ENCODE measurements at regions not wholly inside any gene's neighbourhood (a gene's known extent, or its start where the extent isn't known, plus 50 kb on each side); places are given as distances from the start of the nearest gene placed in this dataset.
A peak's percentile ranks its signal among the peaks of the same experiment; 100 is the strongest.

DNA sequence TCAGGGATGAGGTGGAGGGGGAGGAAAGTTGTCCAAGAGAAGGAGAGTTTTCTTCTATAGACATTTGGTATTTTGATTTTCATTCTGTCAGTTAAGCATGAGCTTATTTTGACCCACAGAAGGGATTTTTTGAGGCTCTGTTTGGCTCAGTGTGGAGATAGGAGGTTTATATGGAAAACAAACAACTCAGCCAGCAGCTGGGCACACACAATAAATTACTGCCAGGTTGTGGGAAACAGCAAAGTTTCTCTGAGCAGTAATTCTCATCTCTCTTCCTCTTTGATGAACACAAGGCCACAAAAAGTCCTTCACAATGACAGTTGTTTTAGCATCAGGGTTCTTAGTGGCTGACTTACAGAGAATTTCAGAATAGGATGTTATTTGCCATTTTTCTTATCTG is 486.1 kb downstream of the KDM4C start:
- Histone ChIP-seq H3K4me3 (ENCODE audit: low read depth, low read length) (no peak overlapping the region), H3K27ac (ENCODE audit: low read depth, low read length) (no peak overlapping the region), H3K4me1 (ENCODE audit: control insufficient read depth, insufficient read depth, low read length) (peaks cover 21% of the 10 kb centered on the region), H3K9ac (ENCODE audit: low read depth, low read length) (no peak overlapping the region), H3K36me3 (ENCODE audit: control insufficient read depth, insufficient read depth, low read length) (no peaks in the 10 kb centered on the region), H3K27me3 (ENCODE audit: control insufficient read depth, insufficient read depth, low read length) (no peaks in the 10 kb centered on the region), H3K9me3 (ENCODE audit: control insufficient read depth, insufficient read depth, low read length) (no peaks in the 10 kb centered on the region)

DNA sequence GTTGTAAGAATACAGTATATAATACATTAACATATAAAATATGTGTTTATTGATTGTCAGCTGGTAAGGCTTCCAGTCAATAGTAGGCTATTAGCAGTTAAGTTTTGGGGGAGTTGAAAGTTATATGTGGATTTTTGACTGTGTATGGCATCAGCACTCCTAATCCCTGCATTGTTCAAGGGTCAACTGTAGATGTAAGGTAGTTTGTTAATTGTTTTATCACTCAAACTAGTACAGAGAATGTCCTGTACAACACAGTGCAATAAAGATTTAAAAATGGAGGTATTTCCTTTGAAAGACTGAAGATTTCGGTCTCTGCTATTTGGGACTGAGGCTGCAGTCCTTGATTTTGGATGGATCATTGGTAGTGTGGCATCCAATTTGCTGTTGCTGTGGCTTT is 484.4 kb downstream of the KDM4C start:
- H3K27ac ChIP-seq (ENCODE audit: low read depth, low read length): no peak overlapping the region
- no peaks in the 10 kb centered on the region for H3K27me3 ChIP-seq (ENCODE audit: control insufficient read depth, insufficient read depth, low read length)
- H3K4me1 ChIP-seq (ENCODE audit: control insufficient read depth, insufficient read depth, low read length): peaks cover 28% of the 10 kb centered on the region
- no peaks in the 10 kb centered on the region for H3K9me3 ChIP-seq (ENCODE audit: control insufficient read depth, insufficient read depth, low read length)
- H3K4me3 ChIP-seq (ENCODE audit: low read depth, low read length): no peak overlapping the region
- H3K36me3 ChIP-seq (ENCODE audit: control insufficient read depth, insufficient read depth, low read length): no peaks in the 10 kb centered on the region
- no peak overlapping the region for H3K9ac ChIP-seq (ENCODE audit: low read depth, low read length)

DNA sequence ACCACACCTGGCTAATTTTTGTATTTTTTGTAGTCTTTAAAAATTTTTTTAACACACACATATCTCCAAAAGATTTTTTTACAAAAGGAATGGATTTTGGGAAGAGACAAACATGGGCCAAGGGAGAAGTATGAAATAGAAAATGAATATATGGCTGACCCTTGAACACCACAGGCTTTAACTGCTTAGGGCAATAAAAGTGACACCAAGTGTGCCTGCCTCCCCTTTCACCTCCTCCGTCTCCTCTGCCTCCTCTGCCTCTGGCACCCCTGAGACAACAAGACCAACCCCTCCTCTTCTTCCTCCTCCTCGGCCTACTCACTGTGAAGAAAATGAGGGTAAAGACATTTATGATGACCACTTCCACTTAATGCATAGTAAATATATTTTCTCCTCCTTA is 483.9 kb downstream of the KDM4C start:
- no peaks in the 10 kb centered on the region for H3K9me3 ChIP-seq (ENCODE audit: control insufficient read depth, insufficient read depth, low read length)
- no peak overlapping the region for H3K4me3 ChIP-seq (ENCODE audit: low read depth, low read length)
- peak overlapping the region; percentile 98 for H3K27ac ChIP-seq (ENCODE audit: low read depth, low read length)
- H3K27me3 ChIP-seq (ENCODE audit: control insufficient read depth, insufficient read depth, low read length): no peaks in the 10 kb centered on the region
- H3K4me1 ChIP-seq (ENCODE audit: control insufficient read depth, insufficient read depth, low read length): peaks cover 28% of the 10 kb centered on the region
- no peak overlapping the region for H3K9ac ChIP-seq (ENCODE audit: low read depth, low read length)
- H3K36me3 ChIP-seq (ENCODE audit: control insufficient read depth, insufficient read depth, low read length): no peaks in the 10 kb centered on the region

DNA sequence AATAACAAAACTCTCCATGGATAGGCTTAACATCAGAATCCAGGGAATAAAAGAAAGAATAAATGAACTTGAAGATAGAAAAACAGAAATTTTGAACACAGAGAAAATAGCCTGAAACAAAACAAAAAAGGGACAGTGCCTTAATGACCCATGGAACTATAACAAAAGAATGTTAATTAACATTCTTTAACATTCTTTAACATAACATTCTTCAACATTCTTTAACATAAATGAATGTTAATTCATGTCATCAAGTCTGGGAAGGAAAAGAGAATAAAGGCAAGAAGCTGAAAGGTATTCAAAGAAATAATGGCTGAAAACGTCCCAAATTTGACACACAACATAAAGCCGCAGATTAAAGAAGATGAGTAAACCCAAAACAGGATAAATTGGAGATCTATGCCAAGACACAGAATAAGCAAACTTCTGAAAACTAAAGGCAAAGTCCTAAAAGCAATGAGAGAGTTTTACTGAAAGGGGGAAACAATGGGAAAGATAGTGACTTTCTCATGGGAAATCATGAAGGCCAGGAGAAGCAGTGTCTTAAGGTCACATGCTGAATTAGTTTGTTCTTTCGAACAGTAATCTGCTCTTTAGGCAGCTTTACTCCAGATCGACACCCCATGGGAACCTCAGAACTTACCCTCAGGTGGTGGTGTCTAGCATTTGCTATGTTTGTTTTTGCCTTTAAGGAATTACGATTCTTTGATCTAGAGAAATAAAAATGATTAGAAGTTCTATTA is 483.0 kb downstream of the KDM4C start:
- Histone ChIP-seq H3K27me3 (ENCODE audit: control insufficient read depth, insufficient read depth, low read length) (no peaks in the 10 kb centered on the region), H3K27ac (ENCODE audit: low read depth, low read length) (peak overlapping the region; percentile 98), H3K4me3 (ENCODE audit: low read depth, low read length) (peak overlapping the region; percentile 20), H3K36me3 (ENCODE audit: control insufficient read depth, insufficient read depth, low read length) (no peaks in the 10 kb centered on the region), H3K9ac (ENCODE audit: low read depth, low read length) (peak overlapping the region; percentile 64), H3K4me1 (ENCODE audit: control insufficient read depth, insufficient read depth, low read length) (peaks cover 28% of the 10 kb centered on the region), H3K9me3 (ENCODE audit: control insufficient read depth, insufficient read depth, low read length) (no peaks in the 10 kb centered on the region)

DNA sequence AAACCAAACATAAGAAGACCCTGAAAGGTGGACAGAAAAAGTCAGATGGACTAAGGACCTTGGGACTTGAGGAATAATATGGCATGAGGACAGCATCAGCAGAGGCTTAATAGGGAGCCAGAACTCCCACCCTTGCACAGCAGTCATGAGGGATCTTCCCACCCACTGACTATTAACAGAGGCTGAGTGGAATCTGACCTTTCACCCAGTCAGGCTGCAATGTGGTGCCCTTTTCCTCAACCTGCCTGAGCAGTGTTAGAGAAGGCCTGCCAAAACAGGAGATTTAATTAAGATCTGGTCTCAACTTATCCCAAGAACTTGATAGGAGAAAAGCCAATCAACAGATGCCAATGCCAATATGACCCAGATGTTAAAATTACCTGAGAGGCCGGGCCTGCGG is 481.9 kb downstream of the KDM4C start:
- Histone ChIP-seq H3K9me3 (ENCODE audit: control insufficient read depth, insufficient read depth, low read length) (no peaks in the 10 kb centered on the region), H3K27me3 (ENCODE audit: control insufficient read depth, insufficient read depth, low read length) (no peaks in the 10 kb centered on the region), H3K4me3 (ENCODE audit: low read depth, low read length) (no peak overlapping the region), H3K9ac (ENCODE audit: low read depth, low read length) (peak overlapping the region; percentile 33; the same call in 1 of the 2 replicates), H3K27ac (ENCODE audit: low read depth, low read length) (peak overlapping the region; percentile 98), H3K36me3 (ENCODE audit: control insufficient read depth, insufficient read depth, low read length) (no peaks in the 10 kb centered on the region), H3K4me1 (ENCODE audit: control insufficient read depth, insufficient read depth, low read length) (peaks cover 37% of the 10 kb centered on the region)

DNA sequence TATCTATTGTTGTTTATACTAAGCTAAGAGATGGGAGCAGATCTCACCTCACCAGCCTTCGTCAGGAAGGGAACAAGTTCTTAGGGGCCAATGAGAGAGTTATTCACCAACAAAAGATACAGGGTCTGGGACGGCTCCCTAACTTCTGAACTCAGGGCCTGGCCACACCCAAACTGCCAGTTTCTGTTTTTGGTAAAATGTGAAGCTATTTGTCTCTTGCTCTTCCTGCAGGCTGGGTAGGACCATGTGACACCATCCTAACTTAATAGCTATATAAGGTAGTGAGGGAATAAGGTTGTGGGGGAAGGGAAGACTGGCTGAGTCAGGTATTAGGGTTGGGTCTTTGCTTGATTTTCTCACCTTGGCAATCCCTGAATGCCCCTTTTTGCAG is 480.5 kb downstream of the KDM4C start:
- H3K27ac ChIP-seq (ENCODE audit: low read depth, low read length): no peak overlapping the region
- no peaks in the 10 kb centered on the region for H3K27me3 ChIP-seq (ENCODE audit: control insufficient read depth, insufficient read depth, low read length)
- no peak overlapping the region for H3K9ac ChIP-seq (ENCODE audit: low read depth, low read length)
- peaks cover 40% of the 10 kb centered on the region for H3K4me1 ChIP-seq (ENCODE audit: control insufficient read depth, insufficient read depth, low read length)
- no peaks in the 10 kb centered on the region for H3K36me3 ChIP-seq (ENCODE audit: control insufficient read depth, insufficient read depth, low read length)
- H3K4me3 ChIP-seq (ENCODE audit: low read depth, low read length): no peak overlapping the region
- H3K9me3 ChIP-seq (ENCODE audit: control insufficient read depth, insufficient read depth, low read length): no peaks in the 10 kb centered on the region

DNA sequence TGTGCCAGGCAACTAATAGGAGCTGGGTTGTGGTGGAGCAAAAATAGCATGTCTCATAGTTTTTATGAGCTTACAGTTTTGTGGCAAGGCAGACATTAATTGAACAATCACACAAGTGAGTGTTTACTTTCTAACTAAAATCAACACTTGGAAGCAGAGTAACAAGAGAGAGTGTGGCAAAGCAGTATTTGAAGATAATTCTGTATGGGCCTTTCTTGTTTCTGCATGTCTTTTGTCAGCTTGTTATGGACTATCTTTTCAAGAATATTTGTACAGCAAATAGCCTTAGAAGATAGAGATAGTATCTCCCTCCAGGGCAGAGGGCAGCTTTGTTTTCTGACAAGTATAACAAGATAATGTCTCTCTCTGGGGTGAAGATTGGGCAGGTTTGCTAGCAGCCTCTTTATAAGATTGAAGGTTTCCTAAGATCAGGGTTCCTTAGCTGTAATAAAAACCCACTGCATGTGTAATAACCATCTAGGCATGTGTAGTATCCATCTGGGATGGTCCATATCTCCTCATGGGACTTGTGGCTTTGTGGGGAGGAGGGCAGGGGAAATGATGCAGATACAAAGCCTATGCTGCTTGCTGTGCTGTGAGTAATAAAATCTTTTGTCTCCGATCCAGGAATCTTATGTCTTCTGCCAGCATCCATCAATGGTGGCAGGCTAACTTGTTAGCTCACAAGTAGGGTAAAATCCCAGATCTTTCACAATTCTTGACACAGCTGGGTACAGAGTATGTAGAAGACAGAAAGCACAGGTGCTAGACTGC is 479.9 kb downstream of the KDM4C start:
- Histone ChIP-seq H3K27me3 (ENCODE audit: control insufficient read depth, insufficient read depth, low read length) (no peaks in the 10 kb centered on the region), H3K4me3 (ENCODE audit: low read depth, low read length) (no peak overlapping the region), H3K9ac (ENCODE audit: low read depth, low read length) (no peak overlapping the region), H3K27ac (ENCODE audit: low read depth, low read length) (no peak overlapping the region), H3K4me1 (ENCODE audit: control insufficient read depth, insufficient read depth, low read length) (peaks cover 40% of the 10 kb centered on the region), H3K9me3 (ENCODE audit: control insufficient read depth, insufficient read depth, low read length) (no peaks in the 10 kb centered on the region), H3K36me3 (ENCODE audit: control insufficient read depth, insufficient read depth, low read length) (no peaks in the 10 kb centered on the region)

DNA sequence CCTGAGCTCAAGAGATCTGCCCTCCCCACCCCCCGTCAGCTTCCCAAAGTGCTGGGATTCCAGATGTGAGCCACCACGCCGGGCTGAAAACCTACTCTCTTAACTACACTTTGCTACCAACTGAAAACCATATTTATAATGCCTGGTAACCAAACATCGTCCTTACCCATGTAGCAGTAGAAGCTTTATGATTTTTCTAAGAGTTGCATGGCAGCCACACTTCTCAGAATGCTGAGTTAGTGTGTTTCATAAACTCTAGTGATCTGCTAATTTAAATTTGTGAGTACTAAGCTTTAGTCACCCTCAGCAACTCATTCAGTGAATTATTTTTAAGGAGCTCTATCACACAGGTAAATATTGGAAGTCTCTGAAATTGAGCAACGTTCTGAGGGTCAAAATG is 478.4 kb downstream of the KDM4C start:
- Histone ChIP-seq H3K27ac (ENCODE audit: low read depth, low read length) (no peak overlapping the region), H3K27me3 (ENCODE audit: control insufficient read depth, insufficient read depth, low read length) (no peaks in the 10 kb centered on the region), H3K4me3 (ENCODE audit: low read depth, low read length) (no peak overlapping the region), H3K9ac (ENCODE audit: low read depth, low read length) (no peak overlapping the region), H3K36me3 (ENCODE audit: control insufficient read depth, insufficient read depth, low read length) (no peaks in the 10 kb centered on the region), H3K4me1 (ENCODE audit: control insufficient read depth, insufficient read depth, low read length) (peaks cover 38% of the 10 kb centered on the region), H3K9me3 (ENCODE audit: control insufficient read depth, insufficient read depth, low read length) (no peaks in the 10 kb centered on the region)

DNA sequence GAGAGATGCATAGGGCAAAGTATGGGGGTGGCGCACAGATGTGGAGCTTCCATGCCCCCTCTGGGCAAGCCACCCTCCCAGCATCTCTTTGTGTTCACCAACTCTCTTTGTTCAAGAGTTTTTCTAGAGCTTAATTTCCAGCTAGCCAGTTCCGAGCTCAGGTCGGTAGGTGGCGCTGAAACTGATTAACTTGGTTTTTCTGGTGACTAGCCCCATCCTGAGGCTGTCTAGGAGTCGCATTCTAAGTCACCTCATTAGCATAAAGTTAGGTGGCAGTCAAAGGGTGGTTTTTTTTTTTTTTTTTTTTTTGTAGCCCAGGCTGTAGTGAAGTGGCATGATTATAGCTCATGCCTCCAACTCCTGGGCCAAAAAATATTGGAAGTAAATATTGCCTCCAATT is 476.4 kb downstream of the KDM4C start:
- H3K4me1 ChIP-seq (ENCODE audit: control insufficient read depth, insufficient read depth, low read length): peaks cover 19% of the 10 kb centered on the region
- H3K9ac ChIP-seq (ENCODE audit: low read depth, low read length): no peak overlapping the region
- no peaks in the 10 kb centered on the region for H3K36me3 ChIP-seq (ENCODE audit: control insufficient read depth, insufficient read depth, low read length)
- no peaks in the 10 kb centered on the region for H3K9me3 ChIP-seq (ENCODE audit: control insufficient read depth, insufficient read depth, low read length)
- no peak overlapping the region for H3K27ac ChIP-seq (ENCODE audit: low read depth, low read length)
- no peak overlapping the region for H3K4me3 ChIP-seq (ENCODE audit: low read depth, low read length)
- no peaks in the 10 kb centered on the region for H3K27me3 ChIP-seq (ENCODE audit: control insufficient read depth, insufficient read depth, low read length)

DNA sequence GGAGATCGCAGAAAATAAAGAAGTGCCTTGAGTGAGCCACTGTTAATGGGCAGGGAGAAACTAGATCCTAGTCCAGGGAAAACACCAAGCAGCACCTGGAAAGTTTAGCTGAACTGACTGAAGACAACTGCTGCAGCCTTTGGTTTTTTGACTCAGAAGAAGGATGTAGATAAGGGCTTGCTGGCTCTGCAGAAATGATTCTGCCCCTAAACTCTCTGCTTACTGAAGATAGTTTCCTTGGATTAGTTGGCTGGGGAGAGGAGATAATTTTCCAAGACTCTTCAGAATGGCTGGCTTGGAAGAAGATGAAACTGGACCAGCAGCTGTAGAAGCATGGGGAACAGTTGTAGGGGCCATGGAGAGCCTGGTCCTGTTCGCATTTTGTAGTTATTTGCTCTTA is 471.8 kb downstream of the KDM4C start:
- 0 out of 2 replicates have a peak, but pooled peaks cover 3% of the 10 kb centered on the region for H3K4me1 ChIP-seq (ENCODE audit: control insufficient read depth, insufficient read depth, low read length)
- H3K36me3 ChIP-seq (ENCODE audit: control insufficient read depth, insufficient read depth, low read length): no peaks in the 10 kb centered on the region
- H3K9ac ChIP-seq (ENCODE audit: low read depth, low read length): no peak overlapping the region
- H3K4me3 ChIP-seq (ENCODE audit: low read depth, low read length): no peak overlapping the region
- H3K27ac ChIP-seq (ENCODE audit: low read depth, low read length): no peak overlapping the region
- no peaks in the 10 kb centered on the region for H3K27me3 ChIP-seq (ENCODE audit: control insufficient read depth, insufficient read depth, low read length)
- H3K9me3 ChIP-seq (ENCODE audit: control insufficient read depth, insufficient read depth, low read length): no peaks in the 10 kb centered on the region

DNA sequence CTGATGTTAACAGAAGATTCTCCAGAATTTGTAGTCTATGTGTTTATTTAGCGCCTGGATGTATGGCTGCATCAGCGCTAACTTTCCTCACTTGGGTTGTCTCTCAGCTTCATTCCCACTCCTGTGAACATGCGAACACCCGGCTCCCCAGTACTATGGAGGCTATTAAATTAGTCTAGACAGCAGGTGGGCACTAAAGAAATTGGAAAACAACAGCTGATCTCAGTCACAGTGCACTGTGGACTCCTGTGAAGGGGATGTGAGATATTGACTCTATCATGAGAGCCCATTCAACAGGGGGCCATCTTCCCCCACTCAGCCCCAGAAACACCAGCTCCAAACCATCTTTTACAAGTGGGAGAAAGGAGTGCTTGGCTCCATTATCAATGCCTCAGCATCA is 471.0 kb downstream of the KDM4C start:
- H3K36me3 ChIP-seq (ENCODE audit: control insufficient read depth, insufficient read depth, low read length): no peaks in the 10 kb centered on the region
- no peak overlapping the region for H3K4me3 ChIP-seq (ENCODE audit: low read depth, low read length)
- H3K9ac ChIP-seq (ENCODE audit: low read depth, low read length): no peak overlapping the region
- H3K27me3 ChIP-seq (ENCODE audit: control insufficient read depth, insufficient read depth, low read length): no peaks in the 10 kb centered on the region
- no peaks in the 10 kb centered on the region for H3K9me3 ChIP-seq (ENCODE audit: control insufficient read depth, insufficient read depth, low read length)
- H3K4me1 ChIP-seq (ENCODE audit: control insufficient read depth, insufficient read depth, low read length): 0 out of 2 replicates have a peak, but pooled peaks cover under 1% of the 10 kb centered on the region
- H3K27ac ChIP-seq (ENCODE audit: low read depth, low read length): no peak overlapping the region

Measured in HUES48 (cell line).